Astrocyte (in vitro differentiated cells and primary cell): ENCODE measurements at regions not wholly inside any gene's neighbourhood (a gene's known extent, or its start where the extent isn't known, plus 50 kb on each side); places are given as distances from the start of the nearest gene placed in this dataset.

Experiments used
- CTCF ChIP-seq: IDR thresholded peaks from 2 replicates; pipeline ENCODE4 v1.5.1; 2011; ENCODE audit warnings: low read depth, mild to moderate bottlenecking, inconsistent platforms, low read length, moderate library complexity; ENCODE audit not compliant: insufficient read depth
- EZH2 ChIP-seq: IDR thresholded peaks from 2 replicates; pipeline ENCODE4 v1.6.1; 2012; ENCODE audit warnings: mild to moderate bottlenecking, low read length, inconsistent platforms; ENCODE audit not compliant: insufficient read depth

- TF ChIP-seq EZH2: no peak
- TF ChIP-seq CTCF: no peak
These were observed 119.8 kb downstream of the NDUFA10 start for GRCh38 chr2:239905306-239905705.
